Hepatocyte (in vitro differentiated cells): ENCODE measurements at regions not wholly inside any gene's neighbourhood (a gene's known extent, or its start where the extent isn't known, plus 50 kb on each side); places are given as distances from the start of the nearest gene placed in this dataset.
"Not testable (repeated sequence)": the region's sequence is repeated elsewhere in the genome, so short reads cannot be mapped to it uniquely, and the experiment has no call there.

ENCODE experiments used
- DNase-seq: peaks from one replicate; pipeline ENCODE4 v3.0.0-alpha.2; 2016; ENCODE audit warnings: low spot score
- H2AFZ ChIP-seq: fragments of 200-600 bp; sonication (generic); 2 replicates; pipeline ENCODE4 v1.6.0; 2016; ENCODE audit warnings: antibody characterized with exemption, mild to moderate bottlenecking
- H3K27ac ChIP-seq: fragments of 200-600 bp; sonication (generic); 2 replicates; pipeline ENCODE4 v1.5.1; 2016; ENCODE audit warnings: mild to moderate bottlenecking
- H3K27me3 ChIP-seq: fragments of 200-600 bp; sonication (generic); 2 replicates; pipeline ENCODE4 v1.6.1; 2016
- H3K36me3 ChIP-seq: fragments of 200-600 bp; sonication (generic); replicated peaks from 2 replicates; pipeline ENCODE4 v1.5.1; 2016; ENCODE audit warnings: low read depth; ENCODE audit not compliant: insufficient read depth
- H3K4me1 ChIP-seq: fragments of 200-600 bp; sonication (generic); 2 replicates; pipeline ENCODE4 v1.5.1; 2016; ENCODE audit warnings: mild to moderate bottlenecking, moderate library complexity; ENCODE audit not compliant: insufficient read depth
- H3K4me2 ChIP-seq: fragments of 200-600 bp; sonication (generic); 2 replicates; pipeline ENCODE4 v1.6.0; 2016
- H3K4me3 ChIP-seq: fragments of 200-600 bp; sonication (generic); 2 replicates; pipeline ENCODE4 v1.5.1; 2016; ENCODE audit warnings: mild to moderate bottlenecking
- H3K79me2 ChIP-seq: fragments of 200-600 bp; sonication (generic); 2 replicates; pipeline ENCODE4 v1.6.0; 2017; ENCODE audit warnings: mild to moderate bottlenecking
- H3K9me2 ChIP-seq: fragments of 200-600 bp; sonication (generic); replicated peaks from 2 replicates; pipeline ENCODE4 v1.6.0; 2017; ENCODE audit warnings: mild to moderate bottlenecking; ENCODE audit not compliant: insufficient read depth
- H3K9me3 ChIP-seq: fragments of 200-600 bp; sonication (generic); 2 replicates; pipeline ENCODE4 v1.5.1; 2016; ENCODE audit warnings: low read depth, mild to moderate bottlenecking
- H4K20me1 ChIP-seq: fragments of 200-600 bp; sonication (generic); 2 replicates; pipeline ENCODE4 v1.6.0; 2016; ENCODE audit warnings: mild to moderate bottlenecking; ENCODE audit not compliant: insufficient read depth, poor library complexity, severe bottlenecking
- EZH2 ChIP-seq: fragments of 200-600 bp; sonication (generic); IDR thresholded peaks from 2 replicates; pipeline ENCODE4 v1.6.1; 2016; ENCODE audit warnings: antibody characterized with exemption, mild to moderate bottlenecking, borderline replicate concordance
- EZH2phosphoT487 ChIP-seq: fragments of 200-600 bp; sonication (generic); IDR thresholded peaks from one replicate; pipeline ENCODE4 v1.6.1; 2018; ENCODE audit warnings: antibody characterized with exemption, mild to moderate bottlenecking, low read depth, moderate library complexity; ENCODE audit not compliant: unreplicated experiment, severe bottlenecking
- WGBS: methylation state at CpG from one replicate; pipeline ENCODE4 v1.1.6; 2016; ENCODE audit warnings: low lambda C conversion rate; ENCODE audit errors: missing lambda C conversion rate; 5-methylcytosine and 5-hydroxymethylcytosine counted together
- TF ChIP-seq, protein P1 (sequence below): fragments of 200-600 bp; sonication (generic); IDR thresholded peaks from 2 replicates; pipeline ENCODE4 v1.5.1; 2016; ENCODE audit warnings: antibody characterized with exemption, mild to moderate bottlenecking; ENCODE audit not compliant: poor library complexity

DNA sequence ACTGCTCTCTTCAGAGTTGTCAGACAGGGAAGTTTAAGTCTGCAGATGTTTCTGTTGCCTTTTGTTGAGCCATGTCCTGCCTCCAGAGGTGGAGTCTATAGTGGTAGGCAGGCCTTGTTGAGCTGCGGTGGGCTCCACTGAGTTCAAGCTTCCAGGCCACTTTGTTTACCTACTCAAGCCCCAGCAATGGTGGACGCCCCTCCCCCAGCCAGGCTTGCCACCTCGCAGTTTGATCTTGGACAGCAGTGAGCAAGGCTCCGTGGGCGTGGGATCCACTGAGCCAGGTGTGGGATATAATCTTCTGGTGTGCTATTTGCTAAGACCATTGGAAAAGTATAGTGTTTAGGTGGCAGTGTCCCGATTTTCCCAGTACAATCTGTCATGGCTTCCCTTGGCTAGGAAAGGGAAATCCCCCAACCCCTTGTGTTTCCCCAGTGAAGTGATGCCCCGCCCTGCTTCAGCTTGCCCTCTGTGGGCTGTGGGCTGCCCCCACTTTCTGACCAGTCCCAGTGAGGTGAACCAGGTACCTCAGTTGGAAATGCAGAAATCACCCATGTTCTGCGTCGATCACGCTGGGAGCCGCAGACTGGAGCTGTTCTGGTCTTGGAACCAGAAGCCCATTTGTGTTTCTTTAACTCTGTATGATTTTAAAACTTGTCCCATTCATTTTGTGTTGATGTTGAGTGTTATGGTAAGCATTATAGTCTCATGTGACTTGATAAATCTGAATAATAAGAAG is 89.2 kb upstream of the CALCR start:
- Histone ChIP-seq H3K79me2 (no peaks in the 10 kb centered on the region), H3K9me3 (no peaks in the 10 kb centered on the region), H3K27me3 (no peaks in the 10 kb centered on the region), H3K9me2 (no peaks in the 10 kb centered on the region), H2AFZ (no peak overlapping the region), H3K4me3 (no peak overlapping the region), H3K27ac (no peak overlapping the region), H3K4me2 (no peak overlapping the region), H3K36me3 (no peaks in the 10 kb centered on the region), H3K4me1 (no peaks in the 10 kb centered on the region), H4K20me1 (no peaks in the 10 kb centered on the region)
- TF ChIP-seq, protein P1, sequence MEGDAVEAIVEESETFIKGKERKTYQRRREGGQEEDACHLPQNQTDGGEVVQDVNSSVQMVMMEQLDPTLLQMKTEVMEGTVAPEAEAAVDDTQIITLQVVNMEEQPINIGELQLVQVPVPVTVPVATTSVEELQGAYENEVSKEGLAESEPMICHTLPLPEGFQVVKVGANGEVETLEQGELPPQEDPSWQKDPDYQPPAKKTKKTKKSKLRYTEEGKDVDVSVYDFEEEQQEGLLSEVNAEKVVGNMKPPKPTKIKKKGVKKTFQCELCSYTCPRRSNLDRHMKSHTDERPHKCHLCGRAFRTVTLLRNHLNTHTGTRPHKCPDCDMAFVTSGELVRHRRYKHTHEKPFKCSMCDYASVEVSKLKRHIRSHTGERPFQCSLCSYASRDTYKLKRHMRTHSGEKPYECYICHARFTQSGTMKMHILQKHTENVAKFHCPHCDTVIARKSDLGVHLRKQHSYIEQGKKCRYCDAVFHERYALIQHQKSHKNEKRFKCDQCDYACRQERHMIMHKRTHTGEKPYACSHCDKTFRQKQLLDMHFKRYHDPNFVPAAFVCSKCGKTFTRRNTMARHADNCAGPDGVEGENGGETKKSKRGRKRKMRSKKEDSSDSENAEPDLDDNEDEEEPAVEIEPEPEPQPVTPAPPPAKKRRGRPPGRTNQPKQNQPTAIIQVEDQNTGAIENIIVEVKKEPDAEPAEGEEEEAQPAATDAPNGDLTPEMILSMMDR: no peak
- TF ChIP-seq EZH2phosphoT487: no peak
- no peak for DNase-seq
- WGBS: 90% methylated on average over 11 of the region's 11 CpGs

DNA sequence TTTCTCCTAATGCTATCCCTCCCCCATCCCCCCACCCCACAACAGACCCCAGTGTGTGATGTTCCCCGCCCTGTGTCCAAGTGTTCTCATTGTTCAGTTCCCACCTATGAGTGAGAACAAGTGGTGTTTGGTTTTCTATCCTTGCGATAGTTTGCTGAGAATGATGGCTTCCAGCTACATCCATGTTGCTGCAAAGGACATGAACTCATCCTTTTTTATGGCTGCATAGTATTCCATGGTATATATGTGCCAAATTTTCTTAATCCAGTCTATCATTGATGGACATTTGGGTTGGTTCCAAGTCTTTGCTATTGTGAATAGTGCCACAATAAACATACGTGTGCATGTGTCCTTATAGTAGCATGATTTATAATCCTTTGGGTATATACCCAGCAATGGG is 83.6 kb upstream of the CALCR start:
- 96% methylated on average over 3 of the region's 3 CpGs for WGBS

DNA sequence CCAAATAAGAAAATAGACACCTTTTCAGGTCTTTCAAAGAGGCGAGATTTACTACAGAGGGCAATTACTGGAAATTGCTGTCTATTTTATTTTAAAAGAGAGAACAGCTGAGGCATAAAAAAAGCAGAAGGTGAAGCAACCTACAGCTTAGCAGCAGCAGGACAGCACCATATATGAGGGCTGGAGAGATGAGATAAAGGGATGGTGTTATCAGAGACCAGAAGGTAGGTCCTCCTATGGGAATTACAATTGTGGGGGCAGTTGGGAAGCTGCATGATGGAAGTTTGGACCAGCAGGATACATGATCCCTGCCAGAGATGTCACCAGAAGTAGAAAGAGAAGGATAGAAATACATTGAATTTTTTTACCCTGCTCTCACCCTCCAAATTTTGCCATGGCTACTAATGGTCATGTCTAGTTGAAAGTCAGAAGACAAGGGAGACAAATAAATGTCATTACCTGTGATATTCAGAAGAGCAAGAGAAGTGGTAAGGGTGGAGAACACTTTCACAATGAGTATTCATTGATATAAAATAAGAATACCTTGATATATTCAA is 77.2 kb upstream of the CALCR start:
- H3K27ac ChIP-seq: no peak overlapping the region
- 90% methylated on average over 1 of the region's 1 CpG for WGBS
- H3K9me3 ChIP-seq: no peaks in the 10 kb centered on the region
- TF ChIP-seq EZH2phosphoT487 (no peak), EZH2 (no peak)
- TF ChIP-seq, protein P1: no peak
- H3K4me3 ChIP-seq: no peak overlapping the region
- H2AFZ ChIP-seq: no peak overlapping the region
- H3K36me3 ChIP-seq: no peaks in the 10 kb centered on the region
- no peaks in the 10 kb centered on the region for H3K27me3 ChIP-seq
- no peaks in the 10 kb centered on the region for H3K79me2 ChIP-seq
- H4K20me1 ChIP-seq: no peaks in the 10 kb centered on the region
- no peaks in the 10 kb centered on the region for H3K4me1 ChIP-seq
- no peak overlapping the region for H3K4me2 ChIP-seq
- DNase-seq: no peak
- H3K9me2 ChIP-seq: no peaks in the 10 kb centered on the region

More for the DNA sequence above, 83.6 kb upstream of the CALCR start:
- H3K4me1 ChIP-seq, H2AFZ ChIP-seq, H3K27me3 ChIP-seq, H3K9me3 ChIP-seq, DNase-seq, H4K20me1 ChIP-seq, H3K4me3 ChIP-seq, H3K9me2 ChIP-seq, H3K79me2 ChIP-seq, H3K36me3 ChIP-seq, H3K27ac ChIP-seq, H3K4me2 ChIP-seq: not testable (repeated sequence)

DNA sequence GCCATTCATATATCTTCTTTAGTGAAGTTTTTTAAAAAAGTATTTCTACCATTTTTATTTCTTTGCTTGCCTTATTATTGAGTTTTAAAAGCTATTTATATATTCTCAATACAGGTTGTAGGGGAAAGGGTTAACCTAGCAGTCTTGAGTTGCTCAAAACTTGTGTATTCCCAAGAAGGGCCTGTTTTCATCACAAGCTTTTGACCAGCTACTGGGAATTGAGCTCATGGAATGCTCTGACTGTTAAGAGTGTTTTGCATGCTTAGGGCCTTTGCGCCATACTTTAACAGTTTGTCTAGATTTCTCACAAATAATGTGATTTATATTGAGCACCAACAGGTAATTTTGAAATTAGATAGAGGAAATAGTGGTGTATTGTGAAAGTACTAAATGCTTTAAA is 72.0 kb upstream of the CALCR start:
- H3K4me1 ChIP-seq: no peaks in the 10 kb centered on the region
- H2AFZ ChIP-seq: no peak overlapping the region
- H3K27ac ChIP-seq: no peak overlapping the region
- no peaks in the 10 kb centered on the region for H3K9me2 ChIP-seq
- no peaks in the 10 kb centered on the region for H3K36me3 ChIP-seq
- no peaks in the 10 kb centered on the region for H3K9me3 ChIP-seq
- H3K79me2 ChIP-seq: no peaks in the 10 kb centered on the region
- H3K27me3 ChIP-seq: no peaks in the 10 kb centered on the region
- no peak for DNase-seq
- TF ChIP-seq EZH2 (no peak), EZH2phosphoT487 (no peak)
- TF ChIP-seq, protein P1: no peak
- H3K4me3 ChIP-seq: no peak overlapping the region
- no peaks in the 10 kb centered on the region for H4K20me1 ChIP-seq
- WGBS: 86% methylated on average over 1 of the region's 1 CpG
- H3K4me2 ChIP-seq: no peak overlapping the region
